HAP-1 (cell line): ENCODE measurements at regions not wholly inside any gene's neighbourhood (a gene's known extent, or its start where the extent isn't known, plus 50 kb on each side); places are given as distances from the start of the nearest gene placed in this dataset.
"Not testable (repeated sequence)": the region's sequence is repeated elsewhere in the genome, so short reads cannot be mapped to it uniquely, and the experiment has no call there.

Source experiments
- DNase-seq, 2 experiments: peaks; one replicate each; pipeline ENCODE4 v3.0.0-alpha.2; 2016 to 2020; ENCODE audit warnings: low spot score in 2 of 2
- H3K27me3 ChIP-seq: fragments of 250-450 bp; sonication (Bioruptor Pico); 2 replicates; pipeline ENCODE4 v1.5.1; 2020; ENCODE audit warnings: low read depth, mild to moderate bottlenecking, moderate library complexity
- H3K36me3 ChIP-seq: fragments of 250-450 bp; sonication (Bioruptor Pico); replicated peaks from 2 replicates; pipeline ENCODE4 v1.5.1; 2020; ENCODE audit warnings: mild to moderate bottlenecking
- H3K4me1 ChIP-seq: fragments of 250-450 bp; sonication (Bioruptor Pico); 2 replicates; pipeline ENCODE4 v1.5.1; 2020; ENCODE audit warnings: mild to moderate bottlenecking
- H3K4me3 ChIP-seq: fragments of 250-450 bp; sonication (Bioruptor Pico); 2 replicates; pipeline ENCODE4 v1.5.1; 2020; ENCODE audit warnings: mild to moderate bottlenecking, moderate library complexity
- H3K9me3 ChIP-seq: fragments of 250-450 bp; sonication (Bioruptor Pico); 2 replicates; pipeline ENCODE4 v1.5.1; 2020; ENCODE audit warnings: mild to moderate bottlenecking, moderate library complexity
- in situ Hi-C: fragments of 300-500 bp; cut with MboI; formaldehyde crosslinking; loops from 3 replicates; pipeline ENCODE4 v1.14.3; 2020; ENCODE audit warnings: low sequenced_read_pairs, inconsistent platforms, mixed read lengths

DNA sequence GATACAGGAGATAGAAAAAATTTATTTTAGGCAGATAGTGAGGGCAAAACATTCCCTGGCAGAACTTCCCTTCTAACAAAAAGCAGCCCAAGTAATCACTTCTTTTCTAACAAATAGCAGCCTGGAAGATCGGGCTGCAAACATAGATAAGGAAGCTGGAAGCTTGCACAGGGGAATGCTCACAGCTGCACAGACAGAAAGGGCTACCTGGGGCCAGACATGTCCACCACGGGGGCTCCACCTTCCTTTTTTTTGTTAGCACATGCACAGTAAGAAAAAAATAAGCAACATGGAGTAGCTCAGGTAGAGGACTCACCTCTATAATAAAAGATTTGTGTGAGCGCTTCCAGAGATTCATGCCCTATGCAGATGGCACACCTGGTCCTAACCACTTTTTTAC, 420.5 kb downstream of the PTH2R start:
- no peak for DNase-seq
- in situ Hi-C loops = no loop called here
- H3K4me3 ChIP-seq = no peak overlapping the region
- no peaks in the 10 kb centered on the region for H3K4me1 ChIP-seq
- no peaks in the 10 kb centered on the region for H3K9me3 ChIP-seq
- no peaks in the 10 kb centered on the region for H3K36me3 ChIP-seq
- H3K27me3 ChIP-seq = no peaks in the 10 kb centered on the region

DNA sequence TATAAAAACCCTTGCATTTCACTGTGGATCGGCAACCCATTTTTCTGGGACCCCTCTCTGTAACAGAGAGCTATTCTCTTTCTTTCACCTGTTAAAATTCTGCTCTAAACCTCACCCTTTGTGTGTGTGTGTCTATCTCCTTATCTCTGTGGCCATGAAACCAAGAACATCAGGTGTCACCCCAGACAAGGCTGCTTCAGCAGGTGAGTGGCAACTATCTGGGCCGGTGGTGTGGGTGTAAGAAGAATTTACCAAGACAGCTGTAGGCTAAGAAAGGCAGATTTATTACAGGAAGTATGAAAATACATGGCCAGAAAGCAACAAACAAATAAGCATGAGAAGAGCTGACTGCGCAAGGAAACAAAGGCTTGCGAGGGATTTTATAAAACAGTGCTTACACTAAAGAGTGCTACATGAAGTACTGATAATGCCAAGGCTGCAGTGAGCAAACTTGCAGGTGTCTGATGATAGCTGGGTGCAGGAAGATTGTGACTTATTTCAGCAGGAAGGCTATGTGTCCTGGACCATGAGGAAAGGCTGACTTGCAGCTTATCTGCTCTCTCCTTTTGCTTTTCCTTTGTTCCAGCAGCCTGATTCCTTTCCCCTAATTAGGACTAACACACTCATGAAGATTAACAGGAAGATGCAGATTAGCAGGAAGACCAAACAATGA, 421.1 kb downstream of the PTH2R start:
- Histone ChIP-seq H3K27me3 (no peaks in the 10 kb centered on the region), H3K4me3 (no peak overlapping the region), H3K9me3 (no peaks in the 10 kb centered on the region), H3K36me3 (no peaks in the 10 kb centered on the region), H3K4me1 (no peaks in the 10 kb centered on the region)
- in situ Hi-C loops = no loop called here
- DNase-seq = no peak

DNA sequence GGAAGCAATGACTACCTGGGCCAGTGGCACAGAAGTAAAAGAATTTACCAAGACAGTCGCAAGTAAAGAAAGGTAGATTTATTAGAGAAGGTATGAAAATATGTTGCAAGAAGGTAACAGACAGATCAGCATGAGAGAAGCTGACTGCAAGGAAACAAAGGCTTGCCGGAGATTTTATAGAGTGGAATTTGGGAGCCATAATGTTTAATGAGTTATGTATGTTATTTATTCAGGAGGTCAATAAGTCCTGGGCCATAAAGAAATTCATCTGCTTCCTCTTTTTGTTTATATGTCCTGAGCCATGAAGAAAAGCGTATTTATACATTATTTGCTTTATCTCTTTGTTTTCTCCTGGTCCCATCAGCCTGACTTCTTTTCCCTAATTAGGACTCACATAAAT, 423.6 kb downstream of the PTH2R start:
- DNase-seq = no peak
- in situ Hi-C loops = no loop called here
- H3K36me3 ChIP-seq = no peaks in the 10 kb centered on the region
- no peaks in the 10 kb centered on the region for H3K4me1 ChIP-seq
- no peak overlapping the region for H3K4me3 ChIP-seq
- no peaks in the 10 kb centered on the region for H3K9me3 ChIP-seq
- no peaks in the 10 kb centered on the region for H3K27me3 ChIP-seq

DNA sequence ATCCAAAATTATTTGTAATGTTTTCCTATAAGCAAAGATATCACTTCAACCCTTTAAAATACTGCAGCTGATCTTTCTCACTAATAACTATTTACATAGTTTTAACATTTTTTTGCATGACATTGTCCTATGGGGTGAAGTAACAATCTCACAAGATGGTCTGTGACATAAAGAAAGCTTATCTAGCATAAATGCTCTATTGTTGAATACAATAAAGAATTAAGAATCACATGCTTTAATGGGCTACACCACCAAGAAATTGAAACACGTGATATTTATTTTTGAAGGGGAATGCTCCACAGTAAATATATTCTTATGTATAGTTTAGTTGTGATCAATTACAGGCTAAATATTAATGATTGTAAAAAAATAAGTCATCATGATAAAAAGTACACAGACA, 441.1 kb downstream of the PTH2R start:
- Histone ChIP-seq H3K36me3 (no peaks in the 10 kb centered on the region), H3K27me3 (no peaks in the 10 kb centered on the region), H3K4me1 (no peaks in the 10 kb centered on the region), H3K9me3 (no peaks in the 10 kb centered on the region), H3K4me3 (no peak overlapping the region)
- in situ Hi-C loops = no loop called here
- DNase-seq = no peak

DNA sequence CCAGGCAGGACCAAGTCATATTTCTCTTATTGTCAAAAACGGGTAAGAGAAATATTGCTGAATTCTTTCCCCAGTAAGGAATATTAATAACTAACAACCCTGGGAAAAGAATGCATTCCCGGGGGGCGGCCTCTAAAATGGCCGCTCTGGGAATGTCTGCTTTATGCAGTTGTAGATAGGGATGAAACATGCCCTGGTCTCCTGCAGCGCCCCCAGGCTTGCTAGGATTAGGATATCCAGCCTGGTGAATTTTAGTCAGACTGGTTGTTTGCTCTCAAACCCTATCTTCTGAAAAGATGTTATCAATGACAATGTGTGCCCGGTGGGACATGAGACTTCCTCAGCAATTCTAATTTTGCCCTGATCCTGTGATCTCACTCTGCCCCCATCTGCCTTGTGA, 448.1 kb downstream of the PTH2R start:
- Histone ChIP-seq H3K36me3 (no peaks in the 10 kb centered on the region), H3K4me3 (no peak overlapping the region), H3K9me3 (no peaks in the 10 kb centered on the region), H3K27me3 (no peaks in the 10 kb centered on the region), H3K4me1 (no peaks in the 10 kb centered on the region)
- DNase-seq = no peak
- in situ Hi-C loops = no loop called here

DNA sequence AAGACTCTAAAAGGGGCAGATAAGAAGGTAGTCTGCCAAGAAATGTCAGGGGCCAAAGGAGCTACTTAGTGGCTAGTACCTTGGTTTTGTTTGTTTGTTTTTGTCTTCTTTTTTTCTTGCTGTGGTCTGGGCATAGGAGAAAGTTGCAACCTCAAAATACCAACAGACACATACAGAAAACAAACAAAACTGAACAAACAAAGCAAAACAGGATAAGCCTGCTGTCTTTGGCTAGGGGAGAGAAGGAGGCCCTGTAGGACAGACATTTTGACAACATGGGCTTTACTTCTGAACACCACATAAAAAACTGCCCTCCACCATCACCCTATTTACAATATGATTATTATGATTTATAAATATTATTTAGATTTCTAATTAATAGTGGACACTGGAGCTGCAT, 460.8 kb downstream of the PTH2R start:
- in situ Hi-C loops = no loop called here
- DNase-seq = no peak
- H3K36me3 ChIP-seq = no peaks in the 10 kb centered on the region
- no peak overlapping the region for H3K4me3 ChIP-seq
- H3K27me3 ChIP-seq = no peaks in the 10 kb centered on the region
- H3K9me3 ChIP-seq = no peaks in the 10 kb centered on the region
- H3K4me1 ChIP-seq = no peaks in the 10 kb centered on the region

DNA sequence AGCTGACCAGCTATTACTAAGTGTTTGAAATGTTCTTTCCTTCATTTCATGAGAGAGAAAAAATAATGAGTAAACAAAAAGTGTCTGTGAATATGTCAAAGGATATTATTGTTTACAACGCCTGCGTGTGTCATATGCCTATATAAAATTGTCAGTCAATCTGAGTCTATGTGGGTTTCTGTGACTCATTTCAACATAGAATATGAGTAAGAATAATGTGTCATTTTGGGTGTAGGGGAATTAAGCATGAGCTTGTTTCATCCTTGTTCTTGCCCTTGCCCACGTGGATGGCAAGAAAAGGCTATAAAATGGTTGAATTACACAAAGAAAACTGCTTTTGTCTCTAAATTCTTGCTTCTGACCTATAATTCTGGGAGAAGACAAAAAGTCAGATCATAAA, 466.0 kb downstream of the PTH2R start:
- Histone ChIP-seq H3K9me3 (no peaks in the 10 kb centered on the region), H3K4me1 (no peaks in the 10 kb centered on the region), H3K36me3 (no peaks in the 10 kb centered on the region), H3K27me3 (no peaks in the 10 kb centered on the region), H3K4me3 (no peak overlapping the region)
- in situ Hi-C loops = no loop called here
- no peak for DNase-seq

DNA sequence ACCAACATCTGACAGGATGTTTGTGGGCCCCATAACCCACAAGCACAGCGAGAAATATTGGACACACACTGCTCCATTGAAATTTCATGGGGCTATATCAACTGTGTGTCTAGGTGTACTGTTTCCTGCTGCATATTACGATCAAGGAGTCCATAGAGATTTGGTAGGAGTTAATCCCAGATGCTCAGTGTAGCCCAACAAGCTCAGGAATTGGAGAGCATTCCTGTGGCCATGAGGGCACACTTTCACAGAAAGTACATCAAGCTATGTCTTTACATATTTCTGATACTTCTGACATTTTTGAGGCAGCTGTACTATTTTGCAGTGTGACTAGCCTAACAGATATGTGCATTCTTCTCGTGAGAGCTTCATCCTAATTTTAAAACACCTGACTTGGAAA, 473.1 kb downstream of the PTH2R start:
- no peak for DNase-seq

DNA sequence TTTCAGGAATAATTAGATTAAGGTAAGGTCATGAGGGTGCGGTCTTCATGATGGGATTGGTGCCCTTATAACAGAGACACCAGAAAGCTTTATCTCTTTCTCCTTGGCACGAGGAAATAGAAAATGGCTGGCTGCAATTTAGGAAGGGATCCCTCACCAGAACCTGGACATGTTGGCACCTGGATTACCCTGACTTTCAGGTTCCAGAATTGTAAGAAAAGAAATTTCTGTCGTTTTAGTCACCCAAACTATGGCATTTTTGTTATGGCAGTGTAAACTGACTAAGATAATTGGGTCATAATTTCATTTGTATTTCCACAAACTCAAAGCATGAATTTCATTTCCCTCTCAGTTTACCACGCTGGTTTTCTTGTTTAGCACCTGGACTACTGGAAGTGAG, 473.6 kb downstream of the PTH2R start:
- Histone ChIP-seq H3K4me3 (no peak overlapping the region), H3K4me1 (no peaks in the 10 kb centered on the region), H3K9me3 (no peaks in the 10 kb centered on the region), H3K27me3 (0 out of 2 replicates have a peak, but pooled peaks cover 3% of the 10 kb centered on the region), H3K36me3 (no peaks in the 10 kb centered on the region)
- no peak for DNase-seq
- in situ Hi-C loops = no loop called here

More for the DNA sequence above, 473.1 kb downstream of the PTH2R start:
- in situ Hi-C loops = no loop called here
- H3K36me3 ChIP-seq = no peaks in the 10 kb centered on the region
- no peaks in the 10 kb centered on the region for H3K9me3 ChIP-seq
- no peak overlapping the region for H3K4me3 ChIP-seq
- H3K4me1 ChIP-seq = no peaks in the 10 kb centered on the region
- H3K27me3 ChIP-seq = 0 out of 2 replicates have a peak, but pooled peaks cover 3% of the 10 kb centered on the region

DNA sequence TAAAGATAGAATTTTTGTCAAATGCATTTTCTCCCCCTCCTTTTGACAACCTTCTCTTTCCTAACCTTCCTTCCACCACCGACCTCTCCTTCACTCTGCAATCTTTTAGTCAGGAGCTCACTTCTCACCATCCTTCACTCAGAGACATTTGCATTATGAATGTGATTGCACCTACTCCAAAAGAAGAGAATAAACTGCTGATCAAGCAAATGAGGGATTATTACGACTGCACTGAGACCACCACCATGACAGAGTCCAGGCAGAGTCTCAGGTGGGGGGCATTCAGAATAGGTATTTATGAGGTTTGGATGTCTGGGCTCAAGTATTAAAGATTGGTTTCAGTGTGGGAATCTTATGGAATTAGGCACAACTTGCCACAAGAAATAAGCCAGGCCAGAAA, 483.9 kb downstream of the PTH2R start:
- no peaks in the 10 kb centered on the region for H3K27me3 ChIP-seq
- no peaks in the 10 kb centered on the region for H3K36me3 ChIP-seq
- in situ Hi-C loops = no loop called here
- no peak overlapping the region for H3K4me3 ChIP-seq
- DNase-seq = no peak
- H3K9me3 ChIP-seq = no peaks in the 10 kb centered on the region
- no peaks in the 10 kb centered on the region for H3K4me1 ChIP-seq

DNA sequence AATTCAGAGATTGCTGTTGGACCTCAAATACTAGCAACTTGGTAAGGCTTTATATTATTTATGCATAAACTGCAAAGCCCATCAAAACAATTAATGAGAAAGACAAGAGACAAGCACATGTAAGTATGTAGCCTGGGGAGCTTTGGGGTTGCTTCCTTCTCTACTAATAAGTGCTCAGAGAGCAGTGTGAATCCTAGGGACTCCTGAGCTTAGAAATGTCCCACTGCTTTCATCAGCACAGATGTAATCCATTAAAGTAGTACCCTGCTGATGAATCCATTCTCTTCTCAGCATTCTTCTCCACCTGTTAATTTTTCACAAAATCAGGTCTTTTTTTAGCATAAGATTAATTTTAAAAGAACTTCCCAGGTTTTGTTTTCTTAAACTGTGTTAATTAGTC, 485.6 kb downstream of the PTH2R start:
- Histone ChIP-seq H3K27me3 (no peaks in the 10 kb centered on the region), H3K4me3 (no peak overlapping the region), H3K4me1 (no peaks in the 10 kb centered on the region), H3K9me3 (no peaks in the 10 kb centered on the region), H3K36me3 (no peaks in the 10 kb centered on the region)
- in situ Hi-C loops = no loop called here
- no peak for DNase-seq

DNA sequence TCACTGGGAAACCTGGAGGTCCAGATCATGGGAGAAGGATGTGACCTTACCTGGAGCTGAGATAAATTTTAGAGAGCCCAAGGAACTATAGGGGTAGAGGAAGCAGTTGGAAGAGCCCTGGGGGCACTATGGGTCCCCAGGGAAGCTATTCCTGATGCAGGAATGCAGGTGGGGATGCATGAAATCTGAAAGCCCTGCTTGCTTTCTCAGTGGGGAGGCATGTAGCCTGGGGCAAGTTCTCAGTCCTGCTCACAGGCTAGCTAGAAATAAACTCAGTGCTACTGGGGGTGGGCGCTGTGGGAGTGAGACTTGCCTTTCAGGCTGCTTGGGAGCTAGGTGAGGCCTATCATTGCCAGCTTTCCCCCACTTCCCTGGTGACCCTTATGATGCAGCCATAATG, 499.7 kb downstream of the PTH2R start:
- in situ Hi-C loops = no loop called here
- Histone ChIP-seq H3K27me3 (no peaks in the 10 kb centered on the region), H3K9me3 (no peaks in the 10 kb centered on the region), H3K4me3 (no peak overlapping the region), H3K36me3 (no peaks in the 10 kb centered on the region), H3K4me1 (no peaks in the 10 kb centered on the region)
- DNase-seq = no peak

DNA sequence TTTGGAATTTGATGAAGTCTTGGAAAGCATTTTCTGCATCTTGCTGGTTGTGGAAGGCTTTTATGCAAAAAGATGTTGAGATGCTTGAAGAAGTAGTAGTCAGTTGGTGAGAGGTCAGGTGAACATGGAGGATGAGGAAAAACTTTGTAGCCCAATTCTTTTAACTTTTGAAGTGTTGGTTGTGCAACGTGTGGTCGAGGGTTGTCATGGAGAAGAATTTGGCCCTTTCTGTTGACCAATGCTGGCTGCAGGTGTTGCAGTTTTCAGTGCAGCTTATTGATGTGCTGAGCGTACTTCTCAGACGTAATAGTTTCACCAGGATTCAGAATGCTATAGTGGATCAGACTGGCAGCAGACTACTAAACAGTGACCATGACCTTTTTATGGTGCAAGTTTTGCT, 508.4 kb upstream of the MAP2 start:
- Histone ChIP-seq H3K9me3 (no peaks in the 10 kb centered on the region), H3K27me3 (no peaks in the 10 kb centered on the region), H3K4me1 (no peaks in the 10 kb centered on the region), H3K36me3 (no peaks in the 10 kb centered on the region), H3K4me3 (no peak overlapping the region)
- in situ Hi-C loops = no loop called here
- no peak for DNase-seq

DNA sequence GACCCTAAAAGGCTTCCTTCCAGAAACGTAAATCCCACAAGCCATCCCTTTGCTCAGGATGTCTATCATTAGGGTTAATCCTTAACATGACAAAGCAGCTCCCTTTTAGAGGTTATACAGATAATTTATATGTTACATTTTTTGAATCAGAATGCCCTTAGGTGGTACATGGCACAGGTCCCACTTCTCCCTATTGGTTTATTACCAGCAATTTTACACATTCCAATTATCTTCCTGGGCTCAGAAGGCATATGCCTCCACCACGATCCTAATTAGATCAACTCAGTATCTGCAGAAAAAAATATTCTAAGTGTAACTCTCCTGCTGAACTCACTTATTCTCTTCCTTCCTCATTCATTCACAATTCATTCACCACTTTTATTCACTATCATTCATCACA, 507.0 kb upstream of the MAP2 start:
- no peak for DNase-seq
- no peaks in the 10 kb centered on the region for H3K9me3 ChIP-seq
- no peaks in the 10 kb centered on the region for H3K4me1 ChIP-seq
- in situ Hi-C loops = no loop called here
- no peak overlapping the region for H3K4me3 ChIP-seq
- H3K27me3 ChIP-seq = no peaks in the 10 kb centered on the region
- H3K36me3 ChIP-seq = no peaks in the 10 kb centered on the region

DNA sequence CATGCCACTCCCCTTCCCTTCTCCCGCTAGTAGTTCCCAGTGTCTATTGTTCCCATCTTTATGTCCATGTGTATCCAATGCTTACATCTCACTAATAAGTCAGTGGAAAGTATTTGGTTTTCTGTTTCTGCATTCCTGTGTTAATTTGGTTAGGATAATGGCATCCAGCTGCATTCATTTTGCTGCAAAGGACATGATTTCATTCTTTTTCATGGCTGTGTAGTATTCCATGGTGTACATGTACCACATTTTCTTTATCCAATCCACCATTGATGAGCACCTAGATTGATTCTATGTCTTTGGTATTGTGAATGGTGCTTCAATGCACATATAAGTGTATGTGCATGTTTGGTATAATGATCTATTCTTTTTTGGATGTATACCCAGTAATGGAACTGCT, 502.5 kb upstream of the MAP2 start:
- DNase-seq, H3K36me3 ChIP-seq, in situ Hi-C loops, H3K27me3 ChIP-seq, H3K9me3 ChIP-seq, H3K4me3 ChIP-seq, H3K4me1 ChIP-seq: not testable (repeated sequence)
